ENCODE measurements at regions not wholly inside any gene's neighbourhood (a gene's known extent, or its start where the extent isn't known, plus 50 kb on each side); places are given as distances from the start of the nearest gene placed in this dataset.
A peak's percentile ranks its signal among the peaks of the same experiment; 100 is the strongest.

- H3K4me3 Mint-ChIP-seq = no peak overlapping the region
- H3K27ac Mint-ChIP-seq = no peak overlapping the region
- POLR2A ChIA-PET = no interaction called here
- DNase-seq = no peak
- H3K4me1 Mint-ChIP-seq = peaks cover 3% of the 10 kb centered on the region
- CTCF ChIA-PET = no interaction called here
- no peaks in the 10 kb centered on the region for H3K27me3 Mint-ChIP-seq
- no peaks in the 10 kb centered on the region for H3K9me3 Mint-ChIP-seq
- H3K36me3 Mint-ChIP-seq (ENCODE audit: low read depth) = no peaks in the 10 kb centered on the region
Measured at GRCh38 chr5:101948615-101949014, 347.5 kb downstream of the SLCO4C1 start.

DNA sequence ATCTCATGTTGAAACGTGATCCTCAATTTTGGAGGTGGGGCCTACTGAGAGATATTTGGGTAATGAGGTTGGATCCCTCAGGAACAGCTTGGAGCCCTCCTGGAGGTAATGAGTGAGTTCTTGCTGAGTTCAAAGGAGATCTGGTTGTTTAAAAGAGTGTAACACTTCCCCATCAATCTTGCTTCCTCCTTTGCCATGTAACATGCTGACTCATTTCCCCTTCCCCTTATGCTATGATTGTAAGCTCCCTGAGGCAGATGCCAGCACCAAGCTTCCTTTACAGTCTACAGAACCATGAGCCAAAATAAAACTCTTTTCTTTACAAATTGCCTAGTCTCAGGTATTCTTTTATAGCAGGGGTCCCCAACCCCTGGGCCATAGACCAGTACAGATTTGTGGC is 352.3 kb downstream of the SLCO4C1 start:
- Mint-ChIP-seq H3K9me3 (no peaks in the 10 kb centered on the region), H3K27me3 (no peaks in the 10 kb centered on the region), H3K27ac (no peak overlapping the region), H3K4me3 (no peak overlapping the region), H3K4me1 (peaks cover 3% of the 10 kb centered on the region), H3K36me3 (ENCODE audit: low read depth) (no peaks in the 10 kb centered on the region)
- CTCF ChIA-PET = interaction anchor here (0.6 kb wide), 1 partner anchor 1282 kb away, joined by 4 read pairs; no protein-coding TSS in a partner anchor
- POLR2A ChIA-PET = no interaction called here
- no peak for DNase-seq

DNA sequence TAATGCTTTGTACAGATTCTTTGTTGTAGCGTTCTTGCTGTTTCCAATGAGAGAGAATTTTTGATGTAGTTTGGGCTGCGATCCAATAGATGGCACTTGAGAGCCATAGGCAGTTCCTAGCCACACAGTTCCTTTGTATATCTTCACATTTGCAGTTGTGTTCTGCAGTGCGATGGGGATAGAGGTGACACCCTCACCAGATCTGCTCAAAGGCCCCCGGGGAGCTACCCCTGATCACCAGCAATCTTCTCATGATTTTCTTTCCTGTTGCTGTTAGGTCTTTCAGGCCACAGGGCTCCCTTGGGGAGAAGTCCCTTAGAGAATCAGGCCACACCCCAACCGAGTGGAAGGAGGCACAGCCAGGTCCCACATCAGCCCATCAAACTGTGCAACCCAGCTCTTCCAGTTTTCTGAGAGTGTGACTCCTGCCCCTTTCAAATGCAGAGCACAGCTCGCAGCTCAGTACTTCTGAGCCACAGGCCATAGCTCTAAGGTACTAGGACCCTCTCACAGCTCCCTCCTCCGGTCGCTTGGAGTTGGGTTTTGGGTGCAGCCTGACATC is 353.7 kb downstream of the SLCO4C1 start:
- H3K27me3 Mint-ChIP-seq = no peaks in the 10 kb centered on the region
- CTCF ChIA-PET = no interaction called here
- no peaks in the 10 kb centered on the region for H3K36me3 Mint-ChIP-seq (ENCODE audit: low read depth)
- peaks cover 3% of the 10 kb centered on the region for H3K4me1 Mint-ChIP-seq
- no peak overlapping the region for H3K27ac Mint-ChIP-seq
- POLR2A ChIA-PET = no interaction called here
- H3K9me3 Mint-ChIP-seq = no peaks in the 10 kb centered on the region
- H3K4me3 Mint-ChIP-seq = no peak overlapping the region
- peak; percentile 13 for DNase-seq

- CTCF ChIA-PET = no interaction called here
- H3K36me3 Mint-ChIP-seq (ENCODE audit: low read depth) = no peaks in the 10 kb centered on the region
- no peaks in the 10 kb centered on the region for H3K9me3 Mint-ChIP-seq
- POLR2A ChIA-PET = no interaction called here
- H3K4me1 Mint-ChIP-seq = no peaks in the 10 kb centered on the region
- H3K4me3 Mint-ChIP-seq = no peak overlapping the region
- no peaks in the 10 kb centered on the region for H3K27me3 Mint-ChIP-seq
- no peak overlapping the region for H3K27ac Mint-ChIP-seq
- DNase-seq = no peak
Measured at GRCh38 chr5:101937041-101937440, 359.0 kb downstream of the SLCO4C1 start.

DNA sequence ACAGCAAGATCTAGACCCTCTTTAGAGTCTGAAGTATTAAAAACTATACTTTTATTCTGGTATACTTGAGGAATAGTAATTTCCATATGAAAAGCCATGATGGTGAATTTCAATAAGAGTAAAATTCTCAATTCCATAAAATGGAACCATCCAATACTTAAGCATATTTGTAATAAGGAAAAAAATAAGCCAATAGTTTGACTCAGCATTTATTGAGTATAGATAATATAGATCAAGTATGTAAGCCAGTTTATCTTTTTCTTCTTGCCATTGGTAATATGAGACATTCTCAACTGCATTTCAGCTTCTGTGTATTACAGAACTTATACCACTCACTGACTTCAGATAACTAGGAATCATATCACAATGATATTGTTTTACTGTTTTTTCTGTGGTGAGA is 361.0 kb downstream of the SLCO4C1 start:
- ChIA-PET CTCF (no interaction called here), POLR2A (no interaction called here)
- no peaks in the 10 kb centered on the region for H3K4me1 Mint-ChIP-seq
- no peaks in the 10 kb centered on the region for H3K27me3 Mint-ChIP-seq
- DNase-seq = no peak
- H3K27ac Mint-ChIP-seq = no peak overlapping the region
- no peak overlapping the region for H3K4me3 Mint-ChIP-seq
- H3K9me3 Mint-ChIP-seq = no peaks in the 10 kb centered on the region
- H3K36me3 Mint-ChIP-seq (ENCODE audit: low read depth) = no peaks in the 10 kb centered on the region

DNA sequence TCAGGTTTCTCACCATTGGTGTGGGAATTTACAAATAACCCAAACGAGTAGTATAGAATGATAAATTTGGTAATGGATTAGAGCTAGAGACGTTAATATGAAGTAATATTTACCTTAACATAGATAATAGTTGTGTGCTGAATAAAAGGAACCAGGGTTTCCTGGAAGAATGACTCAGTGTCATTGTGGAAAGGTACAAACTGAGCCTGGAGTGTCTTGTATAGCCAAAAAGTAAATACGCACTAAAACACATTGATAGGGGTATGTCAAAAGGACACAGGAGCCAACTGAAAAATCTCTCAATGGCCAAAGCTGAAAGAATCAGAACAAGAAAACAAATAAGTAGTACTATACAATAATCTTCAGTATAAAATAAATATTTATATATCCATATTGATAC is 363.5 kb downstream of the SLCO4C1 start:
- DNase-seq = no peak
- POLR2A ChIA-PET = no interaction called here
- CTCF ChIA-PET = no interaction called here
- Mint-ChIP-seq H3K9me3 (no peaks in the 10 kb centered on the region), H3K4me1 (no peaks in the 10 kb centered on the region), H3K27ac (no peak overlapping the region), H3K36me3 (ENCODE audit: low read depth) (no peaks in the 10 kb centered on the region), H3K27me3 (no peaks in the 10 kb centered on the region), H3K4me3 (no peak overlapping the region)

GRCh38 chr5:101929628-101930027 is 366.5 kb downstream of the SLCO4C1 start:
- Mint-ChIP-seq H3K27me3 (no peaks in the 10 kb centered on the region), H3K4me3 (no peak overlapping the region), H3K36me3 (ENCODE audit: low read depth) (no peaks in the 10 kb centered on the region), H3K9me3 (no peaks in the 10 kb centered on the region), H3K4me1 (no peaks in the 10 kb centered on the region), H3K27ac (no peak overlapping the region)
- ChIA-PET CTCF (no interaction called here), POLR2A (no interaction called here)
- no peak for DNase-seq

GRCh38 chr5:101917166-101917565 is 378.9 kb downstream of the SLCO4C1 start:
- Mint-ChIP-seq H3K9me3 (peaks cover 2% of the 10 kb centered on the region), H3K27ac (no peak overlapping the region), H3K4me3 (no peak overlapping the region), H3K4me1 (no peaks in the 10 kb centered on the region), H3K36me3 (ENCODE audit: low read depth) (no peaks in the 10 kb centered on the region), H3K27me3 (no peaks in the 10 kb centered on the region)
- no peak for DNase-seq
- ChIA-PET CTCF (no interaction called here), POLR2A (no interaction called here)

- H3K9me3 Mint-ChIP-seq = peaks cover 2% of the 10 kb centered on the region
- H3K27me3 Mint-ChIP-seq = no peaks in the 10 kb centered on the region
- no peaks in the 10 kb centered on the region for H3K4me1 Mint-ChIP-seq
- H3K27ac Mint-ChIP-seq = no peak overlapping the region
- CTCF ChIA-PET = interaction anchor here (0.6 to 0.8 kb wide), 2 partner anchors 9 to 99 kb away, joined by 3 read pairs; no protein-coding TSS in a partner anchor
- no peaks in the 10 kb centered on the region for H3K36me3 Mint-ChIP-seq (ENCODE audit: low read depth)
- no peak for DNase-seq
- no peak overlapping the region for H3K4me3 Mint-ChIP-seq
- POLR2A ChIA-PET = no interaction called here
Measured at GRCh38 chr5:101915554-101915953, 380.5 kb downstream of the SLCO4C1 start.

- DNase-seq = no peak
- Mint-ChIP-seq H3K4me1 (no peaks in the 10 kb centered on the region), H3K27me3 (no peaks in the 10 kb centered on the region), H3K9me3 (no peaks in the 10 kb centered on the region), H3K36me3 (ENCODE audit: low read depth) (no peaks in the 10 kb centered on the region), H3K4me3 (no peak overlapping the region), H3K27ac (no peak overlapping the region)
- POLR2A ChIA-PET = no interaction called here
- CTCF ChIA-PET = no interaction called here
Measured at GRCh38 chr5:101904736-101905135, 391.3 kb downstream of the SLCO4C1 start.

- H3K36me3 Mint-ChIP-seq (ENCODE audit: low read depth) = no peaks in the 10 kb centered on the region
- H3K4me3 Mint-ChIP-seq = no peak overlapping the region
- no peaks in the 10 kb centered on the region for H3K27me3 Mint-ChIP-seq
- DNase-seq = no peak
- POLR2A ChIA-PET = no interaction called here
- no peaks in the 10 kb centered on the region for H3K4me1 Mint-ChIP-seq
- no peak overlapping the region for H3K27ac Mint-ChIP-seq
- no peaks in the 10 kb centered on the region for H3K9me3 Mint-ChIP-seq
- CTCF ChIA-PET = no interaction called here
Measured at GRCh38 chr5:101897914-101898313, 398.2 kb downstream of the SLCO4C1 start.

GRCh38 chr5:101894985-101895384 is 401.1 kb downstream of the SLCO4C1 start:
- Mint-ChIP-seq H3K27ac (no peak overlapping the region), H3K9me3 (no peaks in the 10 kb centered on the region), H3K36me3 (ENCODE audit: low read depth) (no peaks in the 10 kb centered on the region), H3K27me3 (no peaks in the 10 kb centered on the region), H3K4me3 (no peak overlapping the region), H3K4me1 (no peaks in the 10 kb centered on the region)
- no peak for DNase-seq
- ChIA-PET POLR2A (no interaction called here), CTCF (no interaction called here)

GRCh38 chr5:101878190-101878589 is 417.9 kb downstream of the SLCO4C1 start:
- Mint-ChIP-seq H3K9me3 (no peaks in the 10 kb centered on the region), H3K4me3 (no peak overlapping the region), H3K27me3 (no peaks in the 10 kb centered on the region), H3K4me1 (no peaks in the 10 kb centered on the region), H3K36me3 (ENCODE audit: low read depth) (no peaks in the 10 kb centered on the region), H3K27ac (no peak overlapping the region)
- POLR2A ChIA-PET = no interaction called here
- CTCF ChIA-PET = no interaction called here
- no peak for DNase-seq

- POLR2A ChIA-PET = no interaction called here
Measured at GRCh38 chr5:101877451-101877850, 418.6 kb downstream of the SLCO4C1 start.

More at GRCh38 chr5:101877451-101877850, 418.6 kb downstream of the SLCO4C1 start:
- Mint-ChIP-seq H3K36me3 (ENCODE audit: low read depth) (no peaks in the 10 kb centered on the region), H3K27me3 (no peaks in the 10 kb centered on the region), H3K4me1 (no peaks in the 10 kb centered on the region), H3K4me3 (no peak overlapping the region), H3K27ac (no peak overlapping the region), H3K9me3 (no peaks in the 10 kb centered on the region)
- CTCF ChIA-PET = no interaction called here
- DNase-seq = no peak
